H1 (cell line): ENCODE measurements at regions not wholly inside any gene's neighbourhood (a gene's known extent, or its start where the extent isn't known, plus 50 kb on each side); places are given as distances from the start of the nearest gene placed in this dataset.

Source experiments
- CTCF ChIA-PET: fragments of 300-600 bp; sonication (Branson Sonifier 250); formaldehyde crosslinking; loops from one replicate; lab custom pipeline; 2021; ENCODE audit not compliant: partially characterized antibody; lab: Charles Lee
- POLR2A ChIA-PET: fragments of 300-600 bp; sonication (Branson Sonifier 250); formaldehyde crosslinking; loops from one replicate; lab custom pipeline; 2021; ENCODE audit warnings: inconsistent platforms; ENCODE audit not compliant: partially characterized antibody; lab: Charles Lee
- DNase-seq, 2 experiments: peaks; one replicate each; pipeline versions ENCODE4 v3.0.0 to v3.0.0-alpha.2; 2010 to 2022; ENCODE audit warnings: low spot score in 2 of 2, low read depth in 1 of 2, mixed read lengths in 1 of 2
- FAIRE-seq: peaks from 2 replicates; lab custom pipeline; 2011; peaks lifted over from hg19 to GRCh38; lab: Jason Lieb, UNC
- H2AFZ ChIP-seq: 2 replicates; pipeline ENCODE4 v1.8.1; 2012; ENCODE audit warnings: low read length, inconsistent platforms
- H2AK5ac ChIP-seq: 2 replicates; pipeline ENCODE4 v1.6.1; 2013; ENCODE audit warnings: low read depth, low read length
- H2BK120ac ChIP-seq: replicated peaks from 2 replicates; pipeline ENCODE3; 2013; ENCODE audit warnings: low read depth, low read length, inconsistent platforms
- H2BK12ac ChIP-seq: 2 replicates; pipeline ENCODE4 v1.6.1; 2013; ENCODE audit warnings: low read depth, low read length
- H2BK15ac ChIP-seq: 2 replicates; pipeline ENCODE4 v1.6.1; 2013; ENCODE audit warnings: low read length
- H2BK20ac ChIP-seq: 2 replicates; pipeline ENCODE4 v1.6.1; 2013; ENCODE audit warnings: low read length
- H2BK5ac ChIP-seq: 2 replicates; pipeline ENCODE4 v1.6.1; 2013; ENCODE audit warnings: low read depth, low read length
- H3K14ac ChIP-seq: 2 replicates; pipeline ENCODE4 v1.6.1; 2013; ENCODE audit warnings: inconsistent platforms; ENCODE audit not compliant: insufficient read length
- H3K18ac ChIP-seq: 2 replicates; pipeline ENCODE4 v1.6.1; 2013; ENCODE audit warnings: low read length; ENCODE audit errors: extremely low read depth
- H3K23ac ChIP-seq: 2 replicates; pipeline ENCODE4 v1.6.1; 2013; ENCODE audit warnings: inconsistent platforms; ENCODE audit not compliant: insufficient read length
- H3K23me2 ChIP-seq: 2 replicates; pipeline ENCODE4 v1.6.1; 2013; ENCODE audit warnings: low read depth, low read length
- H3K27ac ChIP-seq: 2 replicates; pipeline ENCODE4 v1.6.1; 2011; ENCODE audit warnings: low read depth, low read length, inconsistent platforms
- H3K27me3 ChIP-seq, 4 experiments: replicated peaks in 1 of 4; 1 replicate in 1 of 4; 2 replicates in 3 of 4; pipeline versions ENCODE4 v1.6.1 to v1.8.1; 2011 to 2013; ENCODE audit warnings: low read length in 3 of 4, mild to moderate bottlenecking in 3 of 4, inconsistent platforms in 2 of 4, mixed read lengths in 2 of 4, moderate library complexity in 1 of 4; ENCODE audit not compliant: control insufficient read depth in 3 of 4, insufficient read depth in 3 of 4; ENCODE audit errors: extremely low read depth in 1 of 4
- H3K36me3 ChIP-seq, 4 experiments: 2 replicates each; pipeline versions ENCODE4 v1.6.1 to v1.8.1; 2011 to 2013; ENCODE audit warnings: mild to moderate bottlenecking in 4 of 4, low read length in 3 of 4, moderate library complexity in 2 of 4, control low read depth in 1 of 4, inconsistent platforms in 1 of 4; ENCODE audit not compliant: insufficient read depth in 4 of 4, control insufficient read depth in 2 of 4
- H3K4ac ChIP-seq: replicated peaks from 2 replicates; pipeline ENCODE3; 2013; ENCODE audit warnings: low read length, low read depth, mixed read lengths, inconsistent platforms; ENCODE audit not compliant: insufficient read length
- H3K4me1 ChIP-seq, 4 experiments: replicated peaks in 1 of 4; 1 replicate in 1 of 4; 2 replicates in 3 of 4; pipeline versions ENCODE4 v1.6.1 to v1.8.1; 2011 to 2013; ENCODE audit warnings: low read length in 3 of 4, inconsistent platforms in 2 of 4, mixed read lengths in 1 of 4; ENCODE audit not compliant: insufficient read depth in 4 of 4, control insufficient read depth in 3 of 4
- H3K4me2 ChIP-seq, 2 experiments: 2 replicates each; pipeline versions ENCODE4 v1.6.1 to v1.8.1; 2011 to 2013; ENCODE audit warnings: low read depth in 2 of 2, low read length in 2 of 2, control low read depth in 1 of 2, inconsistent platforms in 1 of 2, mild to moderate bottlenecking in 1 of 2; ENCODE audit not compliant: insufficient read depth in 1 of 2
- H3K4me3 ChIP-seq, 4 experiments: fragments of 200-600, 300-600 bp in 1 of 4; sonication (generic), shearing (Covaris generic), sonication (Bioruptor Twin) in 1 of 4; 2 replicates each; pipeline versions ENCODE4 v1.5.1 to v1.8.1; 2011 to 2016; ENCODE audit warnings: low read length in 4 of 4, low read depth in 3 of 4, control low read depth in 2 of 4, inconsistent platforms in 2 of 4, mild to moderate bottlenecking in 2 of 4, mixed read lengths in 1 of 4, moderate library complexity in 1 of 4; ENCODE audit not compliant: insufficient read depth in 2 of 4; ENCODE audit errors: extremely low read depth in 1 of 4
- H3K56ac ChIP-seq: replicated peaks from 2 replicates; pipeline ENCODE3; 2013; ENCODE audit warnings: low read depth, mild to moderate bottlenecking, mixed read lengths, low read length, inconsistent platforms; ENCODE audit not compliant: insufficient read length
- H3K79me1 ChIP-seq: 2 replicates; pipeline ENCODE4 v1.6.1; 2013; ENCODE audit warnings: low read depth, low read length, control low read depth
- H3K79me2 ChIP-seq, 2 experiments: 2 replicates each; pipeline versions ENCODE4 v1.6.1 to v1.8.1; 2012 to 2013; ENCODE audit warnings: low read length in 2 of 2, mild to moderate bottlenecking in 2 of 2, inconsistent platforms in 1 of 2; ENCODE audit not compliant: insufficient read depth in 2 of 2, control insufficient read depth in 1 of 2
- H3K9ac ChIP-seq, 4 experiments: replicated peaks in 1 of 4; 1 replicate in 1 of 4; 2 replicates in 3 of 4; pipeline versions ENCODE4 v1.6.1 to v1.8.1; 2011 to 2013; ENCODE audit warnings: low read depth in 3 of 4, low read length in 3 of 4, control low read depth in 2 of 4, mild to moderate bottlenecking in 2 of 4, moderate library complexity in 2 of 4, inconsistent platforms in 1 of 4; ENCODE audit errors: extremely low read depth in 1 of 4
- H3K9me3 ChIP-seq, 2 experiments: 2 replicates each; pipeline versions ENCODE4 v1.6.1 to v1.8.1; 2012 to 2013; ENCODE audit warnings: mild to moderate bottlenecking in 2 of 2, moderate library complexity in 2 of 2, control low read depth in 1 of 2, inconsistent platforms in 1 of 2, low read depth in 1 of 2, low read length in 1 of 2, mixed read lengths in 1 of 2; ENCODE audit not compliant: insufficient read depth in 2 of 2
- H4K20me1 ChIP-seq, 2 experiments: replicated peaks in 1 of 2; 2 replicates each; pipeline versions ENCODE3 to v1.8.1; 2011 to 2013; ENCODE audit warnings: inconsistent platforms in 2 of 2, low read length in 2 of 2, mild to moderate bottlenecking in 1 of 2; ENCODE audit not compliant: insufficient read depth in 2 of 2, control insufficient read depth in 1 of 2
- H4K5ac ChIP-seq: 2 replicates; pipeline ENCODE4 v1.6.1; 2013; ENCODE audit warnings: low read length, low read depth, mixed read lengths, inconsistent platforms; ENCODE audit not compliant: insufficient read length
- H4K8ac ChIP-seq: 2 replicates; pipeline ENCODE4 v1.8.0; 2013; ENCODE audit warnings: mild to moderate bottlenecking, moderate library complexity, low read length, inconsistent platforms; ENCODE audit not compliant: insufficient read depth; ENCODE audit errors: extremely low read depth
- H4K91ac ChIP-seq: replicated peaks from 2 replicates; pipeline ENCODE3; 2013; ENCODE audit warnings: low read length, mixed read lengths, inconsistent platforms; ENCODE audit not compliant: insufficient read length
- CHD2 ChIP-seq: IDR thresholded peaks from 2 replicates; pipeline ENCODE4 v1.6.1; 2012; ENCODE audit warnings: low read length, improper control_type of control experiment
- EGR1 ChIP-seq: IDR thresholded peaks from 2 replicates; pipeline ENCODE4 v1.6.1; 2011; ENCODE audit warnings: low read depth, low read length, borderline replicate concordance
- EP300 ChIP-seq, 2 experiments: IDR thresholded peaks; 1 replicate in 1 of 2; 2 replicates in 1 of 2; pipeline ENCODE4 v1.6.1; 2011 to 2012; ENCODE audit warnings: low read depth in 2 of 2, low read length in 2 of 2, mild to moderate bottlenecking in 2 of 2, borderline replicate concordance in 1 of 2, inconsistent platforms in 1 of 2, moderate library complexity in 1 of 2
- NANOG ChIP-seq: IDR thresholded peaks from 2 replicates; pipeline ENCODE4 v1.6.1; 2011; ENCODE audit warnings: low read length, low read depth, mild to moderate bottlenecking, inconsistent platforms; ENCODE audit not compliant: insufficient read depth, poor library complexity, severe bottlenecking
- RFX5 ChIP-seq: IDR thresholded peaks from 2 replicates; pipeline ENCODE4 v1.6.1; 2011; ENCODE audit warnings: low read depth, low read length, improper control_type of control experiment, borderline replicate concordance
- RXRA ChIP-seq: IDR thresholded peaks from 2 replicates; pipeline ENCODE4 v1.6.1; 2011; ENCODE audit warnings: low read depth, mild to moderate bottlenecking, low read length, moderate library complexity; ENCODE audit not compliant: insufficient read depth
- SP4 ChIP-seq: IDR thresholded peaks from 2 replicates; pipeline ENCODE4 v1.6.1; 2012; ENCODE audit warnings: low read length, inconsistent platforms
- SUZ12 ChIP-seq: fragments of 200-600 bp; sonication (generic); IDR thresholded peaks from 2 replicates; pipeline ENCODE4 v1.6.1; 2012; ENCODE audit warnings: mild to moderate bottlenecking, inconsistent platforms, low read length, moderate library complexity, mixed read lengths
- WGBS, 2 experiments: shearing (Covaris generic) in 1 of 2; methylation state at CpG; one replicate each; pipeline versions ENCODE4 v1.1.6 to v1.1.7; 2013 to 2015; ENCODE audit warnings: low lambda C conversion rate in 2 of 2, mixed read lengths in 2 of 2, inconsistent platforms in 1 of 2, low coverage in 1 of 2, missing lambda C conversion rate in 1 of 2; ENCODE audit not compliant: insufficient replicate concordance in 2 of 2, insufficient coverage in 1 of 2, insufficient read length in 1 of 2; ENCODE audit errors: extremely low coverage in 1 of 2, missing lambda C conversion rate in 1 of 2; 5-methylcytosine and 5-hydroxymethylcytosine counted together
- TF ChIP-seq, protein P1 (sequence below): IDR thresholded peaks from 2 replicates; pipeline ENCODE4 v1.6.1; 2011; ENCODE audit warnings: low read length, improper control_type of control experiment

DNA sequence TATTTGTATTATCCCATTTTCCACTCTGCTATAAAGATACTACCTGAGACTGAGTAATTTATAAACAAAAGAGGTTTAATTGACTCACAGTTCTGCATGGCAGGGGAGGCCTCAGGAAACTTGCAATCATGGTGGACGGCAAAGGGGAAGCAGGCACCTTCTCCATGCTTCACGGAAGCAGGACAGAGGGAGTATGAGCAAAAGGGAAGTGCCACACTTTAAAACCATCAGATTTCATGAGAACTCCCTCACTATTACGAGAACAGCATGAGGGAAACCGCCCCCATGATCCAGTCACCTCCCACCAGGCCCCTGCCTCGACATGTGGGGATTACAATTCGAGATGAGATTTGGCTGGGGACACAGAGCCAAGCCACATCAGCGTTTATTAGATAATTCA is 172.8 kb downstream of the NR2F2 start:
- no peak overlapping the region for H3K4me3 ChIP-seq
- no peaks in the 10 kb centered on the region for H3K27me3 ChIP-seq
- no peaks in the 10 kb centered on the region for H3K36me3 ChIP-seq
- no peaks in the 10 kb centered on the region for H3K23me2 ChIP-seq
- DNase-seq (no peak), FAIRE-seq (no peak)
- no peak overlapping the region for H3K23ac ChIP-seq
- no peaks in the 10 kb centered on the region for H3K4me1 ChIP-seq
- H3K4me2 ChIP-seq = no peak overlapping the region
- H3K27ac ChIP-seq = no peak overlapping the region
- H2BK120ac ChIP-seq = no peak overlapping the region
- no peak overlapping the region for H4K5ac ChIP-seq
- H3K9me3 ChIP-seq = no peaks in the 10 kb centered on the region
- H3K9ac ChIP-seq = no peak overlapping the region
- POLR2A ChIA-PET = no interaction called here
- CTCF ChIA-PET = interaction anchor here (1.0 to 1.2 kb wide), 3 partner anchors 11 to 736 kb away, joined by 3 read pairs; no protein-coding TSS in a partner anchor
- H4K91ac ChIP-seq = no peak overlapping the region
- no peak overlapping the region for H2BK5ac ChIP-seq
- H3K79me1 ChIP-seq = no peaks in the 10 kb centered on the region
- H2AFZ ChIP-seq = no peak overlapping the region
- no peaks in the 10 kb centered on the region for H4K20me1 ChIP-seq
- no peak overlapping the region for H3K56ac ChIP-seq
- H2BK15ac ChIP-seq = no peak overlapping the region
- H3K18ac ChIP-seq = no peak overlapping the region
- H4K8ac ChIP-seq = no peak overlapping the region
- H2AK5ac ChIP-seq = no peak overlapping the region
- H3K14ac ChIP-seq = no peak overlapping the region
- TF ChIP-seq SP4 (no peak), EP300 (IDR thresholded peaks at IDR 0.05; ENCODE audit: borderline replicate concordance in 1 of 2, low read depth in 2 of 2, low read length in 2 of 2) (no peak), SUZ12 (no peak), CHD2 (no peak), NANOG (no peak), RXRA (no peak), RFX5 (no peak), EGR1 (no peak)
- TF ChIP-seq, protein P1, sequence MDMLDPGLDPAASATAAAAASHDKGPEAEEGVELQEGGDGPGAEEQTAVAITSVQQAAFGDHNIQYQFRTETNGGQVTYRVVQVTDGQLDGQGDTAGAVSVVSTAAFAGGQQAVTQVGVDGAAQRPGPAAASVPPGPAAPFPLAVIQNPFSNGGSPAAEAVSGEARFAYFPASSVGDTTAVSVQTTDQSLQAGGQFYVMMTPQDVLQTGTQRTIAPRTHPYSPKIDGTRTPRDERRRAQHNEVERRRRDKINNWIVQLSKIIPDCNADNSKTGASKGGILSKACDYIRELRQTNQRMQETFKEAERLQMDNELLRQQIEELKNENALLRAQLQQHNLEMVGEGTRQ = no peak
- TF ChIP-seq, all 59 proteins: peak for 0
- no peak overlapping the region for H2BK20ac ChIP-seq
- no peaks in the 10 kb centered on the region for H3K79me2 ChIP-seq
- no peak overlapping the region for H3K4ac ChIP-seq
- H2BK12ac ChIP-seq = no peak overlapping the region
- WGBS, 2 experiments = 88% methylated on average over 7 of the region's 7 CpGs; no CpG with 5 or more reads in 1 of the 2 experiments
